GM23338 (cell line): ENCODE measurements at regions not wholly inside any gene's neighbourhood (a gene's known extent, or its start where the extent isn't known, plus 50 kb on each side); places are given as distances from the start of the nearest gene placed in this dataset.
A peak's percentile ranks its signal among the peaks of the same experiment; 100 is the strongest.

ENCODE experiments used
- ATAC-seq: fragments of 200-7000 bp; cut with Tn5 transposase; 3 replicates; pipeline ENCODE4 v1.9.1; 2020
- DNase-seq: peaks from one replicate; pipeline ENCODE4 v3.0.0-alpha.2; 2015; ENCODE audit warnings: low spot score
- H2AFZ ChIP-seq: fragments of 200-600 bp; sonication (generic); 2 replicates; pipeline ENCODE4 v1.8.0; 2016; ENCODE audit warnings: antibody characterized with exemption, mild to moderate bottlenecking, moderate library complexity
- H3F3A ChIP-seq: fragments of 200-600 bp; sonication (generic); replicated peaks from 2 replicates; pipeline ENCODE4 v1.8.0; 2017; ENCODE audit warnings: antibody characterized with exemption, mixed run types, low read depth
- H3K27ac ChIP-seq: fragments of 200-600 bp; sonication (generic); 2 replicates; pipeline ENCODE4 v1.6.1; 2016; ENCODE audit warnings: low read depth
- H3K27me3 ChIP-seq: fragments of 200-600 bp; sonication (generic); 2 replicates; pipeline ENCODE4 v1.8.0; 2016; ENCODE audit warnings: mild to moderate bottlenecking, mixed run types, moderate library complexity; ENCODE audit not compliant: insufficient read depth
- H3K36me3 ChIP-seq: fragments of 200-600 bp; sonication (generic); 2 replicates; pipeline ENCODE4 v1.8.0; 2016; ENCODE audit warnings: mild to moderate bottlenecking; ENCODE audit not compliant: insufficient read depth
- H3K4me1 ChIP-seq: fragments of 200-600 bp; sonication (generic); 2 replicates; pipeline ENCODE4 v1.8.0; 2016; ENCODE audit warnings: mild to moderate bottlenecking, moderate library complexity; ENCODE audit not compliant: insufficient read depth
- H3K4me2 ChIP-seq: fragments of 200-600 bp; sonication (generic); 2 replicates; pipeline ENCODE4 v1.7.1; 2017; ENCODE audit warnings: mixed run types
- H3K4me3 ChIP-seq: fragments of 200-600 bp; sonication (generic); 2 replicates; pipeline ENCODE4 v1.6.1; 2016; ENCODE audit warnings: mixed run types
- H3K79me2 ChIP-seq: fragments of 200-600 bp; sonication (generic); replicated peaks from 2 replicates; pipeline ENCODE4 v1.8.0; 2017; ENCODE audit warnings: mild to moderate bottlenecking; ENCODE audit not compliant: insufficient read depth
- H3K9me2 ChIP-seq: fragments of 200-600 bp; sonication (generic); 2 replicates; pipeline ENCODE4 v1.8.0; 2017; ENCODE audit not compliant: insufficient read depth
- H4K20me1 ChIP-seq: fragments of 200-600 bp; sonication (generic); replicated peaks from 2 replicates; pipeline ENCODE4 v1.8.0; 2017; ENCODE audit warnings: mild to moderate bottlenecking; ENCODE audit not compliant: insufficient read depth
- H3K27ac Mint-ChIP-seq: 2 replicates; pipeline ENCODE4 v1.8.0; 2020; ENCODE audit warnings: inconsistent platforms, mild to moderate bottlenecking, moderate library complexity, mixed read lengths
- H3K27me3 Mint-ChIP-seq: 3 replicates; pipeline ENCODE4 v1.8.0; 2022; ENCODE audit warnings: low read depth, mild to moderate bottlenecking, moderate library complexity, mixed read lengths, inconsistent platforms; ENCODE audit not compliant: insufficient read depth, poor library complexity
- H3K36me3 Mint-ChIP-seq: 3 replicates; pipeline ENCODE4 v1.8.0; 2021; ENCODE audit warnings: low read depth, mild to moderate bottlenecking, inconsistent platforms, moderate library complexity, mixed read lengths
- H3K4me1 Mint-ChIP-seq: 3 replicates; pipeline ENCODE4 v1.8.0; 2020; ENCODE audit warnings: mild to moderate bottlenecking, inconsistent platforms, mixed read lengths
- H3K4me3 Mint-ChIP-seq: 3 replicates; pipeline ENCODE4 v1.8.0; 2021; ENCODE audit warnings: moderate library complexity, mild to moderate bottlenecking, inconsistent platforms, mixed read lengths
- H3K9me3 Mint-ChIP-seq: 3 replicates; pipeline ENCODE4 v1.8.0; 2020; ENCODE audit warnings: moderate library complexity, mild to moderate bottlenecking, inconsistent platforms, mixed read lengths
- CREB1 ChIP-seq: fragments of 250-450 bp; sonication (Bioruptor Pico); IDR thresholded peaks from 2 replicates; pipeline ENCODE4 v1.5.0; 2020; ENCODE audit warnings: low read depth, mild to moderate bottlenecking, moderate library complexity
- EZH2 ChIP-seq: fragments of 200-600 bp; sonication (generic); IDR thresholded peaks from one replicate; pipeline ENCODE4 v1.8.0; 2017; ENCODE audit warnings: antibody characterized with exemption, mild to moderate bottlenecking, low read depth; ENCODE audit not compliant: unreplicated experiment
- EZH2phosphoT487 ChIP-seq: fragments of 200-600 bp; sonication (generic); IDR thresholded peaks from one replicate; pipeline ENCODE4 v1.8.1; 2018; ENCODE audit warnings: antibody characterized with exemption; ENCODE audit not compliant: unreplicated experiment
- JUNB ChIP-seq: IDR thresholded peaks from one replicate; pipeline ENCODE4 v1.6.1; 2016; ENCODE audit warnings: antibody characterized with exemption; ENCODE audit not compliant: unreplicated experiment
- NANOG ChIP-seq: IDR thresholded peaks from 2 replicates; pipeline ENCODE4 v1.6.1; 2016; ENCODE audit warnings: antibody characterized with exemption, borderline replicate concordance
- POLR2AphosphoS5 ChIP-seq: IDR thresholded peaks from 2 replicates; pipeline ENCODE4 v1.6.1; 2016; ENCODE audit warnings: antibody characterized with exemption, low read depth
- STAT1 ChIP-seq: IDR thresholded peaks from one replicate; pipeline ENCODE4 v1.6.1; 2016; ENCODE audit warnings: antibody characterized with exemption; ENCODE audit not compliant: unreplicated experiment
- ZNF114 ChIP-seq: fragments of 250-450 bp; sonication (Bioruptor Pico); IDR thresholded peaks from 2 replicates; pipeline ENCODE4 v1.5.0; 2020; ENCODE audit warnings: mild to moderate bottlenecking, moderate library complexity
- ZNF331 ChIP-seq: fragments of 250-450 bp; sonication (Bioruptor Pico); IDR thresholded peaks from 2 replicates; pipeline ENCODE4 v1.5.0; 2020; ENCODE audit warnings: low read depth, mild to moderate bottlenecking, moderate library complexity
- TF ChIP-seq, protein P1 (sequence below): IDR thresholded peaks from one replicate; pipeline ENCODE4 v1.6.1; 2018; ENCODE audit warnings: antibody characterized with exemption; ENCODE audit not compliant: unreplicated experiment
- TF ChIP-seq, protein P2 (sequence below): IDR thresholded peaks from 2 replicates; pipeline ENCODE4 v1.6.1; 2016; ENCODE audit warnings: antibody characterized with exemption
- TF ChIP-seq, protein P3 (sequence below): fragments of 250-450 bp; sonication (Bioruptor Pico); IDR thresholded peaks from 2 replicates; pipeline ENCODE4 v1.5.0; 2020; ENCODE audit warnings: mild to moderate bottlenecking, moderate library complexity
- TF ChIP-seq, protein P4 (sequence below), 2 experiments: fragments of 200-600 bp in 1 of 2; sonication (generic) in 1 of 2; conservative IDR thresholded peaks; 2 replicates each; pipeline versions ENCODE4 v1.5.1 to v1.6.1; 2016 to 2017; ENCODE audit warnings: antibody characterized with exemption in 2 of 2, low read depth in 2 of 2, mild to moderate bottlenecking in 2 of 2, moderate library complexity in 1 of 2

DNA sequence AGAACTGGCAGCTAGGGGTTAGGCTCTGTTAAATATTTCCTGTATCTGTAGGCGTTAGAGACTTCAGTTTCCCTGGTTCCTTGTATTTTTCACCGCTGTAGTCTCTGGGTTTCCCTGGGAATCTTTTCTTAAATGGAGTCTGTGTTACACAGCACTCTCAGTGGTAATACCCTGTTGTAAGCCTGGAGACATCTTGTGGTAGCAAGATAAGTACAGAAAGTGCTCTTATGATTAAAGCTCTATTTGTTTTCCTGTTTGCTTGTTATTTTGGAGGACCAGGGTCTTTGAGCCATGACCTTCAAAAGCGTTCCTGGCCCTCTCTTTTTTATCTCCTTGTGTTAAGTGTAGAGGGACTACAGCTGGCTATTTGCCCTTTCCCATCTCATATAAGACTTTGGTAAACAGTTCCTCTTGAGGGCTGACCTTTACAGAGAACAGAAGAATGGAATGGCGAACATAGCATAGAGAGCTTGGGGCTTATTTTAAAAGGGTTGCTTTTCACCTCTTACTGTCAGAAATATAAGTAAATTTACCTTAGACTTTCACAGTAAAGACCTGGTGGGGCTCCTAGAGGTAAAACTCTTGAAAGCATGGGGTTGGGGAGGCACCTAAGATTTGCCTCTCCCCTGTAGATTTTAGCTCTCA, 782.5 kb downstream of the FAT4 start:
- DNase-seq = no peak

More for the DNA sequence above, 782.5 kb downstream of the FAT4 start:
- no peaks in the 10 kb centered on the region for H3K27me3 ChIP-seq
- Mint-ChIP-seq H3K36me3 (no peaks in the 10 kb centered on the region), H3K4me1 (no peaks in the 10 kb centered on the region), H3K27me3 (no peaks in the 10 kb centered on the region), H3K27ac (no peak overlapping the region), H3K4me3 (no peak overlapping the region), H3K9me3 (no peaks in the 10 kb centered on the region)
- no peaks in the 10 kb centered on the region for H4K20me1 ChIP-seq
- no peaks in the 10 kb centered on the region for H3K79me2 ChIP-seq
- peak overlapping the region; percentile 57 for H2AFZ ChIP-seq
- H3K27ac ChIP-seq = no peak overlapping the region
- H3F3A ChIP-seq = no peaks in the 10 kb centered on the region
- no peak for ATAC-seq
- H3K4me2 ChIP-seq = no peak overlapping the region
- TF ChIP-seq, protein P1, sequence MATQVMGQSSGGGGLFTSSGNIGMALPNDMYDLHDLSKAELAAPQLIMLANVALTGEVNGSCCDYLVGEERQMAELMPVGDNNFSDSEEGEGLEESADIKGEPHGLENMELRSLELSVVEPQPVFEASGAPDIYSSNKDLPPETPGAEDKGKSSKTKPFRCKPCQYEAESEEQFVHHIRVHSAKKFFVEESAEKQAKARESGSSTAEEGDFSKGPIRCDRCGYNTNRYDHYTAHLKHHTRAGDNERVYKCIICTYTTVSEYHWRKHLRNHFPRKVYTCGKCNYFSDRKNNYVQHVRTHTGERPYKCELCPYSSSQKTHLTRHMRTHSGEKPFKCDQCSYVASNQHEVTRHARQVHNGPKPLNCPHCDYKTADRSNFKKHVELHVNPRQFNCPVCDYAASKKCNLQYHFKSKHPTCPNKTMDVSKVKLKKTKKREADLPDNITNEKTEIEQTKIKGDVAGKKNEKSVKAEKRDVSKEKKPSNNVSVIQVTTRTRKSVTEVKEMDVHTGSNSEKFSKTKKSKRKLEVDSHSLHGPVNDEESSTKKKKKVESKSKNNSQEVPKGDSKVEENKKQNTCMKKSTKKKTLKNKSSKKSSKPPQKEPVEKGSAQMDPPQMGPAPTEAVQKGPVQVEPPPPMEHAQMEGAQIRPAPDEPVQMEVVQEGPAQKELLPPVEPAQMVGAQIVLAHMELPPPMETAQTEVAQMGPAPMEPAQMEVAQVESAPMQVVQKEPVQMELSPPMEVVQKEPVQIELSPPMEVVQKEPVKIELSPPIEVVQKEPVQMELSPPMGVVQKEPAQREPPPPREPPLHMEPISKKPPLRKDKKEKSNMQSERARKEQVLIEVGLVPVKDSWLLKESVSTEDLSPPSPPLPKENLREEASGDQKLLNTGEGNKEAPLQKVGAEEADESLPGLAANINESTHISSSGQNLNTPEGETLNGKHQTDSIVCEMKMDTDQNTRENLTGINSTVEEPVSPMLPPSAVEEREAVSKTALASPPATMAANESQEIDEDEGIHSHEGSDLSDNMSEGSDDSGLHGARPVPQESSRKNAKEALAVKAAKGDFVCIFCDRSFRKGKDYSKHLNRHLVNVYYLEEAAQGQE = no peak
- TF ChIP-seq ZNF331 (CRISPR knock-in tag) (no peak), NANOG (no peak), CREB1 (CRISPR knock-in tag) (no peak), EZH2phosphoT487 (no peak), ZNF114 (no peak), JUNB (no peak), POLR2AphosphoS5 (no peak), STAT1 (no peak), EZH2 (no peak)
- TF ChIP-seq, protein P2, sequence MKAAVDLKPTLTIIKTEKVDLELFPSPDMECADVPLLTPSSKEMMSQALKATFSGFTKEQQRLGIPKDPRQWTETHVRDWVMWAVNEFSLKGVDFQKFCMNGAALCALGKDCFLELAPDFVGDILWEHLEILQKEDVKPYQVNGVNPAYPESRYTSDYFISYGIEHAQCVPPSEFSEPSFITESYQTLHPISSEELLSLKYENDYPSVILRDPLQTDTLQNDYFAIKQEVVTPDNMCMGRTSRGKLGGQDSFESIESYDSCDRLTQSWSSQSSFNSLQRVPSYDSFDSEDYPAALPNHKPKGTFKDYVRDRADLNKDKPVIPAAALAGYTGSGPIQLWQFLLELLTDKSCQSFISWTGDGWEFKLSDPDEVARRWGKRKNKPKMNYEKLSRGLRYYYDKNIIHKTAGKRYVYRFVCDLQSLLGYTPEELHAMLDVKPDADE = no peak
- TF ChIP-seq, protein P3, sequence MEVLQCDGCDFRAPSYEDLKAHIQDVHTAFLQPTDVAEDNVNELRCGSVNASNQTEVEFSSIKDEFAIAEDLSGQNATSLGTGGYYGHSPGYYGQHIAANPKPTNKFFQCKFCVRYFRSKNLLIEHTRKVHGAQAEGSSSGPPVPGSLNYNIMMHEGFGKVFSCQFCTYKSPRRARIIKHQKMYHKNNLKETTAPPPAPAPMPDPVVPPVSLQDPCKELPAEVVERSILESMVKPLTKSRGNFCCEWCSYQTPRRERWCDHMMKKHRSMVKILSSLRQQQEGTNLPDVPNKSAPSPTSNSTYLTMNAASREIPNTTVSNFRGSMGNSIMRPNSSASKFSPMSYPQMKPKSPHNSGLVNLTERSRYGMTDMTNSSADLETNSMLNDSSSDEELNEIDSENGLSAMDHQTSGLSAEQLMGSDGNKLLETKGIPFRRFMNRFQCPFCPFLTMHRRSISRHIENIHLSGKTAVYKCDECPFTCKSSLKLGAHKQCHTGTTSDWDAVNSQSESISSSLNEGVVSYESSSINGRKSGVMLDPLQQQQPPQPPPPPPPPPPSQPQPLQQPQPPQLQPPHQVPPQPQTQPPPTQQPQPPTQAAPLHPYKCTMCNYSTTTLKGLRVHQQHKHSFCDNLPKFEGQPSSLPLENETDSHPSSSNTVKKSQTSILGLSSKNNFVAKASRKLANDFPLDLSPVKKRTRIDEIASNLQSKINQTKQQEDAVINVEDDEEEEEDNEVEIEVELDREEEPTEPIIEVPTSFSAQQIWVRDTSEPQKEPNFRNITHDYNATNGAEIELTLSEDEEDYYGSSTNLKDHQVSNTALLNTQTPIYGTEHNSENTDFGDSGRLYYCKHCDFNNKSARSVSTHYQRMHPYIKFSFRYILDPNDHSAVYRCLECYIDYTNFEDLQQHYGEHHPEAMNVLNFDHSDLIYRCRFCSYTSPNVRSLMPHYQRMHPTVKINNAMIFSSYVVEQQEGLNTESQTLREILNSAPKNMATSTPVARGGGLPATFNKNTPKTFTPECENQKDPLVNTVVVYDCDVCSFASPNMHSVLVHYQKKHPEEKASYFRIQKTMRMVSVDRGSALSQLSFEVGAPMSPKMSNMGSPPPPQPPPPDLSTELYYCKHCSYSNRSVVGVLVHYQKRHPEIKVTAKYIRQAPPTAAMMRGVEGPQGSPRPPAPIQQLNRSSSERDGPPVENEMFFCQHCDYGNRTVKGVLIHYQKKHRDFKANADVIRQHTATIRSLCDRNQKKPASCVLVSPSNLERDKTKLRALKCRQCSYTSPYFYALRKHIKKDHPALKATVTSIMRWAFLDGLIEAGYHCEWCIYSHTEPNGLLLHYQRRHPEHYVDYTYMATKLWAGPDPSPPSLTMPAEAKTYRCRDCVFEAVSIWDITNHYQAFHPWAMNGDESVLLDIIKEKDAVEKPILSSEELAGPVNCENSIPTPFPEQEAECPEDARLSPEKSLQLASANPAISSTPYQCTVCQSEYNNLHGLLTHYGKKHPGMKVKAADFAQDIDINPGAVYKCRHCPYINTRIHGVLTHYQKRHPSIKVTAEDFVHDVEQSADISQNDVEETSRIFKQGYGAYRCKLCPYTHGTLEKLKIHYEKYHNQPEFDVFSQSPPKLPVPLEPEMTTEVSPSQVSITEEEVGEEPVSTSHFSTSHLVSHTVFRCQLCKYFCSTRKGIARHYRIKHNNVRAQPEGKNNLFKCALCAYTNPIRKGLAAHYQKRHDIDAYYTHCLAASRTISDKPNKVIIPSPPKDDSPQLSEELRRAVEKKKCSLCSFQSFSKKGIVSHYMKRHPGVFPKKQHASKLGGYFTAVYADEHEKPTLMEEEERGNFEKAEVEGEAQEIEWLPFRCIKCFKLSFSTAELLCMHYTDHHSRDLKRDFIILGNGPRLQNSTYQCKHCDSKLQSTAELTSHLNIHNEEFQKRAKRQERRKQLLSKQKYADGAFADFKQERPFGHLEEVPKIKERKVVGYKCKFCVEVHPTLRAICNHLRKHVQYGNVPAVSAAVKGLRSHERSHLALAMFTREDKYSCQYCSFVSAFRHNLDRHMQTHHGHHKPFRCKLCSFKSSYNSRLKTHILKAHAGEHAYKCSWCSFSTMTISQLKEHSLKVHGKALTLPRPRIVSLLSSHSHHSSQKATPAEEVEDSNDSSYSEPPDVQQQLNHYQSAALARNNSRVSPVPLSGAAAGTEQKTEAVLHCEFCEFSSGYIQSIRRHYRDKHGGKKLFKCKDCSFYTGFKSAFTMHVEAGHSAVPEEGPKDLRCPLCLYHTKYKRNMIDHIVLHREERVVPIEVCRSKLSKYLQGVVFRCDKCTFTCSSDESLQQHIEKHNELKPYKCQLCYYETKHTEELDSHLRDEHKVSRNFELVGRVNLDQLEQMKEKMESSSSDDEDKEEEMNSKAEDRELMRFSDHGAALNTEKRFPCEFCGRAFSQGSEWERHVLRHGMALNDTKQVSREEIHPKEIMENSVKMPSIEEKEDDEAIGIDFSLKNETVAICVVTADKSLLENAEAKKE (CRISPR knock-in tag) = no peak
- TF ChIP-seq, protein P4, sequence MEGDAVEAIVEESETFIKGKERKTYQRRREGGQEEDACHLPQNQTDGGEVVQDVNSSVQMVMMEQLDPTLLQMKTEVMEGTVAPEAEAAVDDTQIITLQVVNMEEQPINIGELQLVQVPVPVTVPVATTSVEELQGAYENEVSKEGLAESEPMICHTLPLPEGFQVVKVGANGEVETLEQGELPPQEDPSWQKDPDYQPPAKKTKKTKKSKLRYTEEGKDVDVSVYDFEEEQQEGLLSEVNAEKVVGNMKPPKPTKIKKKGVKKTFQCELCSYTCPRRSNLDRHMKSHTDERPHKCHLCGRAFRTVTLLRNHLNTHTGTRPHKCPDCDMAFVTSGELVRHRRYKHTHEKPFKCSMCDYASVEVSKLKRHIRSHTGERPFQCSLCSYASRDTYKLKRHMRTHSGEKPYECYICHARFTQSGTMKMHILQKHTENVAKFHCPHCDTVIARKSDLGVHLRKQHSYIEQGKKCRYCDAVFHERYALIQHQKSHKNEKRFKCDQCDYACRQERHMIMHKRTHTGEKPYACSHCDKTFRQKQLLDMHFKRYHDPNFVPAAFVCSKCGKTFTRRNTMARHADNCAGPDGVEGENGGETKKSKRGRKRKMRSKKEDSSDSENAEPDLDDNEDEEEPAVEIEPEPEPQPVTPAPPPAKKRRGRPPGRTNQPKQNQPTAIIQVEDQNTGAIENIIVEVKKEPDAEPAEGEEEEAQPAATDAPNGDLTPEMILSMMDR (conservative IDR thresholded peaks at IDR 0.05; ENCODE audit: low read depth in 2 of 2) = no peak
- H3K4me3 ChIP-seq = no peak overlapping the region
- H3K36me3 ChIP-seq = no peaks in the 10 kb centered on the region
- no peaks in the 10 kb centered on the region for H3K4me1 ChIP-seq
- no peaks in the 10 kb centered on the region for H3K9me2 ChIP-seq
